ENCODE measurements at regions not wholly inside any gene's neighbourhood (a gene's known extent, or its start where the extent isn't known, plus 50 kb on each side); places are given as distances from the start of the nearest gene placed in this dataset.

DNA sequence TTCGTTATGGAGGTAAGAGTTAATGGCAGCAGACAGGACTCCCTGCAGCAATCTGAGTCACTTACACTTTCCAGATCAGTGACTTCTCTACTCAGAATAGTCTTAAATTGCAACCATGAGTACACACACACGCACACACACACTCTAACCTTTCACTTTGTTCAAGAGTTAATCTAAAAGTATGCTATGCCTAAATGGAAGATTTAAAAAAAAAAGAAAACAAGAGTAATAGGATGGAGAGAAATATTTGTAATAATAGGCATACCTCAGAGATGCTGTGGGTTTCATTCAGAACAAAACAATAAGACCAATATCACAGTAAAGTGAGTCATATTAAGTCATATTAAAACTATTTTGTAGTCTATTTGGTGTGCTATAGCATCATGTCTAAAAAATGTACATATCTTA lies 969.1 kb upstream of the PCDH10 start:
- TF ChIP-seq EZH2phosphoT487 (conservative IDR thresholded peaks at IDR 0.05; ENCODE audit: low read length): no peak
- TF ChIP-seq, protein P1, sequence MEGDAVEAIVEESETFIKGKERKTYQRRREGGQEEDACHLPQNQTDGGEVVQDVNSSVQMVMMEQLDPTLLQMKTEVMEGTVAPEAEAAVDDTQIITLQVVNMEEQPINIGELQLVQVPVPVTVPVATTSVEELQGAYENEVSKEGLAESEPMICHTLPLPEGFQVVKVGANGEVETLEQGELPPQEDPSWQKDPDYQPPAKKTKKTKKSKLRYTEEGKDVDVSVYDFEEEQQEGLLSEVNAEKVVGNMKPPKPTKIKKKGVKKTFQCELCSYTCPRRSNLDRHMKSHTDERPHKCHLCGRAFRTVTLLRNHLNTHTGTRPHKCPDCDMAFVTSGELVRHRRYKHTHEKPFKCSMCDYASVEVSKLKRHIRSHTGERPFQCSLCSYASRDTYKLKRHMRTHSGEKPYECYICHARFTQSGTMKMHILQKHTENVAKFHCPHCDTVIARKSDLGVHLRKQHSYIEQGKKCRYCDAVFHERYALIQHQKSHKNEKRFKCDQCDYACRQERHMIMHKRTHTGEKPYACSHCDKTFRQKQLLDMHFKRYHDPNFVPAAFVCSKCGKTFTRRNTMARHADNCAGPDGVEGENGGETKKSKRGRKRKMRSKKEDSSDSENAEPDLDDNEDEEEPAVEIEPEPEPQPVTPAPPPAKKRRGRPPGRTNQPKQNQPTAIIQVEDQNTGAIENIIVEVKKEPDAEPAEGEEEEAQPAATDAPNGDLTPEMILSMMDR (IDR thresholded peaks at IDR 0.05; ENCODE audit: insufficient read depth, low read length, poor library complexity, severe bottlenecking): no peak

Data from SU-DHL-6 (cell line).